H1 (cell line): ENCODE measurements at regions not wholly inside any gene's neighbourhood (a gene's known extent, or its start where the extent isn't known, plus 50 kb on each side); places are given as distances from the start of the nearest gene placed in this dataset.

Experiments
- CTCF ChIA-PET: fragments of 300-600 bp; sonication (Branson Sonifier 250); formaldehyde crosslinking; loops from one replicate; lab custom pipeline; 2021; ENCODE audit not compliant: partially characterized antibody; lab: Charles Lee
- POLR2A ChIA-PET: fragments of 300-600 bp; sonication (Branson Sonifier 250); formaldehyde crosslinking; loops from one replicate; lab custom pipeline; 2021; ENCODE audit warnings: inconsistent platforms; ENCODE audit not compliant: partially characterized antibody; lab: Charles Lee
- DNase-seq, 2 experiments: peaks; one replicate each; pipeline versions ENCODE4 v3.0.0 to v3.0.0-alpha.2; 2010 to 2022; ENCODE audit warnings: low spot score in 2 of 2, low read depth in 1 of 2, mixed read lengths in 1 of 2
- FAIRE-seq: peaks from 2 replicates; lab custom pipeline; 2011; peaks lifted over from hg19 to GRCh38; lab: Jason Lieb, UNC
- H2AFZ ChIP-seq: 2 replicates; pipeline ENCODE4 v1.8.1; 2012; ENCODE audit warnings: low read length, inconsistent platforms
- H2AK5ac ChIP-seq: 2 replicates; pipeline ENCODE4 v1.6.1; 2013; ENCODE audit warnings: low read depth, low read length
- H2BK120ac ChIP-seq: replicated peaks from 2 replicates; pipeline ENCODE3; 2013; ENCODE audit warnings: low read depth, low read length, inconsistent platforms
- H2BK12ac ChIP-seq: 2 replicates; pipeline ENCODE4 v1.6.1; 2013; ENCODE audit warnings: low read depth, low read length
- H2BK15ac ChIP-seq: 2 replicates; pipeline ENCODE4 v1.6.1; 2013; ENCODE audit warnings: low read length
- H2BK20ac ChIP-seq: 2 replicates; pipeline ENCODE4 v1.6.1; 2013; ENCODE audit warnings: low read length
- H2BK5ac ChIP-seq: 2 replicates; pipeline ENCODE4 v1.6.1; 2013; ENCODE audit warnings: low read depth, low read length
- H3K14ac ChIP-seq: 2 replicates; pipeline ENCODE4 v1.6.1; 2013; ENCODE audit warnings: inconsistent platforms; ENCODE audit not compliant: insufficient read length
- H3K18ac ChIP-seq: 2 replicates; pipeline ENCODE4 v1.6.1; 2013; ENCODE audit warnings: low read length; ENCODE audit errors: extremely low read depth
- H3K23ac ChIP-seq: 2 replicates; pipeline ENCODE4 v1.6.1; 2013; ENCODE audit warnings: inconsistent platforms; ENCODE audit not compliant: insufficient read length
- H3K23me2 ChIP-seq: 2 replicates; pipeline ENCODE4 v1.6.1; 2013; ENCODE audit warnings: low read depth, low read length
- H3K27ac ChIP-seq: 2 replicates; pipeline ENCODE4 v1.6.1; 2011; ENCODE audit warnings: low read depth, low read length, inconsistent platforms
- H3K27me3 ChIP-seq, 4 experiments: replicated peaks in 1 of 4; 1 replicate in 1 of 4; 2 replicates in 3 of 4; pipeline versions ENCODE4 v1.6.1 to v1.8.1; 2011 to 2013; ENCODE audit warnings: low read length in 3 of 4, mild to moderate bottlenecking in 3 of 4, inconsistent platforms in 2 of 4, mixed read lengths in 2 of 4, moderate library complexity in 1 of 4; ENCODE audit not compliant: control insufficient read depth in 3 of 4, insufficient read depth in 3 of 4; ENCODE audit errors: extremely low read depth in 1 of 4
- H3K36me3 ChIP-seq, 4 experiments: 2 replicates each; pipeline versions ENCODE4 v1.6.1 to v1.8.1; 2011 to 2013; ENCODE audit warnings: mild to moderate bottlenecking in 4 of 4, low read length in 3 of 4, moderate library complexity in 2 of 4, control low read depth in 1 of 4, inconsistent platforms in 1 of 4; ENCODE audit not compliant: insufficient read depth in 4 of 4, control insufficient read depth in 2 of 4
- H3K4ac ChIP-seq: replicated peaks from 2 replicates; pipeline ENCODE3; 2013; ENCODE audit warnings: low read length, low read depth, mixed read lengths, inconsistent platforms; ENCODE audit not compliant: insufficient read length
- H3K4me1 ChIP-seq, 4 experiments: replicated peaks in 1 of 4; 1 replicate in 1 of 4; 2 replicates in 3 of 4; pipeline versions ENCODE4 v1.6.1 to v1.8.1; 2011 to 2013; ENCODE audit warnings: low read length in 3 of 4, inconsistent platforms in 2 of 4, mixed read lengths in 1 of 4; ENCODE audit not compliant: insufficient read depth in 4 of 4, control insufficient read depth in 3 of 4
- H3K4me2 ChIP-seq, 2 experiments: 2 replicates each; pipeline versions ENCODE4 v1.6.1 to v1.8.1; 2011 to 2013; ENCODE audit warnings: low read depth in 2 of 2, low read length in 2 of 2, control low read depth in 1 of 2, inconsistent platforms in 1 of 2, mild to moderate bottlenecking in 1 of 2; ENCODE audit not compliant: insufficient read depth in 1 of 2
- H3K4me3 ChIP-seq, 4 experiments: fragments of 200-600, 300-600 bp in 1 of 4; sonication (generic), shearing (Covaris generic), sonication (Bioruptor Twin) in 1 of 4; 2 replicates each; pipeline versions ENCODE4 v1.5.1 to v1.8.1; 2011 to 2016; ENCODE audit warnings: low read length in 4 of 4, low read depth in 3 of 4, control low read depth in 2 of 4, inconsistent platforms in 2 of 4, mild to moderate bottlenecking in 2 of 4, mixed read lengths in 1 of 4, moderate library complexity in 1 of 4; ENCODE audit not compliant: insufficient read depth in 2 of 4; ENCODE audit errors: extremely low read depth in 1 of 4
- H3K56ac ChIP-seq: replicated peaks from 2 replicates; pipeline ENCODE3; 2013; ENCODE audit warnings: low read depth, mild to moderate bottlenecking, mixed read lengths, low read length, inconsistent platforms; ENCODE audit not compliant: insufficient read length
- H3K79me1 ChIP-seq: 2 replicates; pipeline ENCODE4 v1.6.1; 2013; ENCODE audit warnings: low read depth, low read length, control low read depth
- H3K79me2 ChIP-seq, 2 experiments: 2 replicates each; pipeline versions ENCODE4 v1.6.1 to v1.8.1; 2012 to 2013; ENCODE audit warnings: low read length in 2 of 2, mild to moderate bottlenecking in 2 of 2, inconsistent platforms in 1 of 2; ENCODE audit not compliant: insufficient read depth in 2 of 2, control insufficient read depth in 1 of 2
- H3K9ac ChIP-seq, 4 experiments: replicated peaks in 1 of 4; 1 replicate in 1 of 4; 2 replicates in 3 of 4; pipeline versions ENCODE4 v1.6.1 to v1.8.1; 2011 to 2013; ENCODE audit warnings: low read depth in 3 of 4, low read length in 3 of 4, control low read depth in 2 of 4, mild to moderate bottlenecking in 2 of 4, moderate library complexity in 2 of 4, inconsistent platforms in 1 of 4; ENCODE audit errors: extremely low read depth in 1 of 4
- H3K9me3 ChIP-seq, 2 experiments: 2 replicates each; pipeline versions ENCODE4 v1.6.1 to v1.8.1; 2012 to 2013; ENCODE audit warnings: mild to moderate bottlenecking in 2 of 2, moderate library complexity in 2 of 2, control low read depth in 1 of 2, inconsistent platforms in 1 of 2, low read depth in 1 of 2, low read length in 1 of 2, mixed read lengths in 1 of 2; ENCODE audit not compliant: insufficient read depth in 2 of 2
- H4K20me1 ChIP-seq, 2 experiments: replicated peaks in 1 of 2; 2 replicates each; pipeline versions ENCODE3 to v1.8.1; 2011 to 2013; ENCODE audit warnings: inconsistent platforms in 2 of 2, low read length in 2 of 2, mild to moderate bottlenecking in 1 of 2; ENCODE audit not compliant: insufficient read depth in 2 of 2, control insufficient read depth in 1 of 2
- H4K5ac ChIP-seq: 2 replicates; pipeline ENCODE4 v1.6.1; 2013; ENCODE audit warnings: low read length, low read depth, mixed read lengths, inconsistent platforms; ENCODE audit not compliant: insufficient read length
- H4K8ac ChIP-seq: 2 replicates; pipeline ENCODE4 v1.8.0; 2013; ENCODE audit warnings: mild to moderate bottlenecking, moderate library complexity, low read length, inconsistent platforms; ENCODE audit not compliant: insufficient read depth; ENCODE audit errors: extremely low read depth
- H4K91ac ChIP-seq: replicated peaks from 2 replicates; pipeline ENCODE3; 2013; ENCODE audit warnings: low read length, mixed read lengths, inconsistent platforms; ENCODE audit not compliant: insufficient read length
- BRCA1 ChIP-seq: IDR thresholded peaks from 2 replicates; pipeline ENCODE4 v1.6.1; 2012; ENCODE audit warnings: low read depth, low read length, improper control_type of control experiment
- CREB1 ChIP-seq: IDR thresholded peaks from 2 replicates; pipeline ENCODE4 v1.6.1; 2012; ENCODE audit warnings: inconsistent platforms
- JUN ChIP-seq: IDR thresholded peaks from 2 replicates; pipeline ENCODE4 v1.6.1; 2011; ENCODE audit warnings: low read depth, mild to moderate bottlenecking, improper control_type of control experiment, low read length
- KDM1A ChIP-seq: fragments of 200-600, 300-600 bp; sonication (generic); IDR thresholded peaks from 2 replicates; pipeline ENCODE4 v1.7.1; 2016; ENCODE audit warnings: mild to moderate bottlenecking, low read length, borderline replicate concordance
- POU5F1 ChIP-seq: IDR thresholded peaks from 2 replicates; pipeline ENCODE4 v1.6.1; 2011; ENCODE audit warnings: low read depth, mild to moderate bottlenecking, low read length, moderate library complexity
- WGBS, 2 experiments: shearing (Covaris generic) in 1 of 2; methylation state at CpG; one replicate each; pipeline versions ENCODE4 v1.1.6 to v1.1.7; 2013 to 2015; ENCODE audit warnings: low lambda C conversion rate in 2 of 2, mixed read lengths in 2 of 2, inconsistent platforms in 1 of 2, low coverage in 1 of 2, missing lambda C conversion rate in 1 of 2; ENCODE audit not compliant: insufficient replicate concordance in 2 of 2, insufficient coverage in 1 of 2, insufficient read length in 1 of 2; ENCODE audit errors: extremely low coverage in 1 of 2, missing lambda C conversion rate in 1 of 2; 5-methylcytosine and 5-hydroxymethylcytosine counted together

GRCh38 chr1:111062624-111063023 is 77.3 kb downstream of the DRAM2 start:
- FAIRE-seq: no peak
- no peak overlapping the region for H3K9ac ChIP-seq
- POLR2A ChIA-PET: no interaction called here
- TF ChIP-seq JUN (no peak), KDM1A (no peak), POU5F1 (no peak), BRCA1 (no peak), CREB1 (no peak)

More at GRCh38 chr1:111062624-111063023, 77.3 kb downstream of the DRAM2 start:
- Histone ChIP-seq H4K20me1 (no peaks in the 10 kb centered on the region), H3K23ac (no peak overlapping the region), H3K14ac (no peak overlapping the region), H2BK120ac (no peak overlapping the region), H4K5ac (no peak overlapping the region), H2AK5ac (no peak overlapping the region), H3K36me3 (no peaks in the 10 kb centered on the region; a peak in 1 of 8 replicates), H3K79me1 (no peaks in the 10 kb centered on the region), H2BK12ac (no peak overlapping the region), H2BK15ac (no peak overlapping the region), H4K8ac (no peak overlapping the region), H3K4me2 (no peak overlapping the region), H3K4me3 (no peak overlapping the region), H2BK20ac (no peak overlapping the region), H3K4ac (no peak overlapping the region), H3K9me3 (peaks cover 9 to 36% of the 10 kb centered on the region in 2 experiments), H3K18ac (no peak overlapping the region), H2AFZ (no peak overlapping the region), H3K27ac (no peak overlapping the region), H3K27me3 (no peaks in the 10 kb centered on the region), H2BK5ac (no peak overlapping the region), H3K4me1 (no peaks in the 10 kb centered on the region), H3K79me2 (no peaks in the 10 kb centered on the region), H3K23me2 (no peaks in the 10 kb centered on the region), H4K91ac (no peak overlapping the region), H3K56ac (no peak overlapping the region)
- CTCF ChIA-PET: interaction anchor here (1.2 kb wide), 1 partner anchor 32 kb away, joined by 3 read pairs; no protein-coding TSS in a partner anchor
- WGBS, 2 experiments: 73% methylated on average over 2 of the region's 2 CpGs; no CpG with 5 or more reads in 1 of the 2 experiments
- DNase-seq: no peak
